GM19395 (cell line): ENCODE measurements at regions not wholly inside any gene's neighbourhood (a gene's known extent, or its start where the extent isn't known, plus 50 kb on each side); places are given as distances from the start of the nearest gene placed in this dataset.

Source experiments
- ATAC-seq: cut with Tn5 transposase; IDR thresholded peaks from one replicate; pipeline ENCODE4 v1.9.1; 2021; ENCODE audit warnings: mild to moderate bottlenecking, moderate library complexity; ENCODE audit not compliant: unreplicated experiment

GRCh38 chr18:37956020-37956419 is 390.4 kb upstream of the CELF4 start:
- ATAC-seq, result no peak

GRCh38 chr18:37955201-37955600 is 389.6 kb upstream of the CELF4 start:
- ATAC-seq, result no peak

DNA sequence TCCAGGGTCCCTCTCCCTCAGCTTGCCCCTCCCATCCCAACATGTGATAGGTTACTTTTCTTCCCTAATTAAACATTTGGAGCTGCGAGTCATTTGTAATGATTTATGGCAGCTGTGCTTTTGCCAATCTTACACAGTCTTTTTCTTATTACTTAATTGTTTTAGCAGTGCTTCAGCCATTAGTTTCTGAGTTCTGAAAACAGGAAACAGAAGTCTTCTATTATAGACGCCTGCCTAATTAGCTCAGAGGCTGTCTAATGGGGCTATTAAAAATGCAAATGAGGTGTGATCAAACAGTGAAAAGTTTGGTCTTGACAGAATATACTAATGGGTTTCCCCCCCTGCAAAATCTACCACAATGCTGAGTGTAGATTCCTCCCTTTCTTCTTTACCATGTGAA is 388.3 kb upstream of the CELF4 start:
- no peak for ATAC-seq

DNA sequence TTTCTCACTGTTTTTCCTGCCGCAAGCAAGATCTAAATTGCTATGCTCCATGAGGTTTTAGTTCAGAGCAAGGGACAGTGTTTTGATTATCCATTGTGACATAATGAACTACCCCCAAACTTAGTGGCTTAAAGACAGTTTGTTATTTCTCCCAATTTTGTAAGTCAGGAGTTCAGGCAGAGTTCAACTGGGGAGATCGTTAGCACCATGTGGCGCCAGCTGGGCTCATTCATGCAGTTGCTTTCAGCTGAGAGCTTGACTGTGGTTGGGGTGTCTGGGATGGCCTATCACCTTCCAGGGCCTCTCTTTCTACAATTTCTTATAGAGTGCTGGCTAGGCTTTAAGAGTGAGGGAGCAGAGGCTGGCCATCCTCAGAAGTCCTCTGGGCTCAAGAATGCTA is 382.9 kb upstream of the CELF4 start:
- ATAC-seq, result no peak

DNA sequence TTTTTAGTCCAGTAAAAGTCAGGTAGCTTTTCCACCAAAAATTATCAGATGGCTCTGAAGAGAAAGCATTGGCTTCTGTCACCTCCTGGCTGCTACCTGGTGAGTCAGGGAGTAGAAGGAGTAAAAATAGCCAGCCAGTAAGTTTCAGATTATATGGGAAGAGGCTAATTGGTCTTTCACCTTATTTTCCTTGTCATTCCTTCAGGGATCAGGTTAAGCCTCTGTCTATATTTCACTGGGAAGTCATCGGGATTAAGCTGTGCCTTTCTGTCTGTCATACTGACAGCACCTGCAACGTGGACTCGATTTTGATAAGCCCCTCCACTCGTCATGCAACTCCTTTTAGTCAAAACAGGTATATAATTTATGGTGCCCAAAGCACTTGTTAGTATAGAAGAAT is 380.7 kb upstream of the CELF4 start:
- no peak for ATAC-seq

- no peak for ATAC-seq
Observed at GRCh38 chr18:37944700-37945270, 379.2 kb upstream of the CELF4 start.

- ATAC-seq, result no peak
Observed at GRCh38 chr18:37937287-37937686, 371.7 kb upstream of the CELF4 start.

DNA sequence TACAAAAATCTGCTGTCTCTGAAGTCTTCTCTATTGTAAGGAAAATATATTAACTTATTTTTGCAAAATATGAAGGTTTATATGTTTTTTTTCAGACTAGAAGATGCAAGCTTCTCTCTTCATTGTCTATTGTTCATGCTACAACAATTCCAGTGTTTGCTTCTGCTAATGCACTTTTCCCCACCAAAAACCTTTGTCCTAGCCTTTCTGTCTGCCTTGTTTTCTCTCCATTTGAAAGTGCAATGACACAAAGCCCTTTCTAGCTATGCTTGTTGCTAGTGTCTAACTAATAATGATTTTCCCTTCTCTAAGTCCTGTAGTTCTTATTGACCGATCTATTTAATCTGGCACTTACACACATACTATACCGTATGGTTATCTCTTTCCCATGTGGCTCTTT is 369.5 kb upstream of the CELF4 start:
- ATAC-seq, result no peak

- ATAC-seq, result no peak
Observed at GRCh38 chr18:37930640-37931039, 365.0 kb upstream of the CELF4 start.

DNA sequence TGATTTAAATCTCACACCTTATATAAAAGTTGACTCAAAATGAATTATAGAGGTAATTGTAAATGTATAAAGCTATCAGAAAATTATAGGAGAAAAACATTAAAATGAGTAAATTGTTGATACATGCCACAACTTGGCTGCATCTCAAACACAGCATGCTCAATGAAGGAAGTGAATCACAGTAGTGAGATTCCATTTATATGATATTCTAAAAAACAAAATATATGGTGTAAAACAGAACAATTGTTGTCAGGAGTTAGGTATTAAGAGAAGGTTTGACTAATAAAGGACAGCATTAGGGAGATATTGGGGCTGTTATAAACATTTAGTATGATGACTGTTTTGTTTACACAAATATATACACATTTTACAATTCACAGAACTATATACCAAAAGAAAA is 356.6 kb upstream of the CELF4 start:
- ATAC-seq, result no peak

DNA sequence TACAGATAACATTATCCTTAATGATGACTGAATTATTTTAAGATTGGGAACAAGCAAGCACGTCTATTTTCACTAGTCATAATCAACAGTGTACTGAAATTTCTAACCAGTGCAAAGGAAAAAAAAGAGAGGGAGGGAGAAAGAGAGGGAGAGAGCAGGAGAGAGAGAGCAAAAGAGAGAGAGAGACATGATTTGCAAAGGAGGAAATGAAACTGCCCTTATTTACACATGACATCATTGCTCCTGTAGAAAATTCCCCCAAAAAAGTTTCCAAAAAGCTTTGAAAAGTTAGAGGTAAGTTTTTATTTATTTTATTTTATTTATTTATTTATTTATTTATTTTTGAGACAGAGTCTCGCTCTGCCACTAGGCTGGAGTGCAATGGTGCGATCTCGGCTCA is 355.3 kb upstream of the CELF4 start:
- ATAC-seq, result no peak

DNA sequence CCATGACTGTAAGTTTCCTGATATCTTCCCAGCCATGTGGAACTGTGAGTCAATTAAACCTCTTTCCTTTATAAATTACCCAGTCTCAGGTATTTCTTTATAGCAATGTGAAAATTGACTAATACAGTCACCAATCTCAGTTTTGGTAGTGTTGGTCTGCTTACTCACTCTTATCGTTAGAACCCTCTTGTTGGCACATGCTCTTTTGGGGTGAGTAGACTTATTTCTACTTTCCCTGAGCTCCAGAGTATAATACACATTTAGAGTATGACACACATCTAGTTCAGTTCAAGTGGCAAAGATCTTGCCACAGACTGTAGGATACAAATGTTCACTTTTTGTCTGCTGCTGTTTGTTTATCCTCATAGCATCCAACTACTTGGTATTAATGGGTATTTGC is 347.5 kb upstream of the CELF4 start:
- no peak for ATAC-seq

DNA sequence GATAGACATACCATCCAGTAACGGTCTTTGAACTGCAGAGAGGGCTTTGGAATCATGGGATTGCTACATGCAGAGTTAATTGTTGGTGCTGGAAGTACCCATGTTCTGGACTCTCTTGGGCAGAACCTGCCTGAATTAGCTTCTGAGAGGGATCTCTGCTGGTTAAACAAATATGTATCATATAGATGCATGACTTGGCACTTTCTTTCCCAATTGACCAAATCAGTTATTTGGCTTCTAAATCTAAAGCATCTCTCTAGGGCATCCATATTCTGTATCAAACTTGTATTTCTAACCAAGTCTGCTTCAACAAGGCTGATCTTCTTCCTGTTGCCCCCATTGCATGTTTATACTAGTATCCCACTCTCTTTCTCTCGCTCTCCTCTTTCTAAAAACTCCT is 336.7 kb upstream of the CELF4 start:
- no peak for ATAC-seq

GRCh38 chr18:37900326-37900725 is 334.7 kb upstream of the CELF4 start:
- ATAC-seq, result no peak

DNA sequence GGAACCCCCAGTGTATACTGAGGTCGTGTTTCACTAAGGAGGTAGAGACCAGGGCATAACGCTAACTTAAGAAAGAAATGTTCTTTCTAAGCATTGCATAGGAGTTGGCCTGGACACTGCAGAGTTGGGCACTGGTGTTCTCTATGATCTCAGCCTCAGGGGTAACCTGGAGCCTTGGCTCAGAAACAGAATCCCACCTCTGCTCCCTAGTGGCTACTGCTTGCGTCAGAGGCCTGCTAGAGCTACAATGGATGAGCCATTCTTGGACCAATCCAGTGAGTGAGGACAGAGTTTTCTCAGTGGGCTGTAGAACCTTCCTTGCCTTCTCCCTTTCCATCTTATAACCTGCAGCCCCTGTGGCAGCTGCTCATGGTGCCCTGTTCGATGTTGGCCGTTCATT is 324.4 kb upstream of the CELF4 start:
- ATAC-seq, result no peak

- ATAC-seq, result no peak
Observed at GRCh38 chr18:37874721-37875120, 309.1 kb upstream of the CELF4 start.

DNA sequence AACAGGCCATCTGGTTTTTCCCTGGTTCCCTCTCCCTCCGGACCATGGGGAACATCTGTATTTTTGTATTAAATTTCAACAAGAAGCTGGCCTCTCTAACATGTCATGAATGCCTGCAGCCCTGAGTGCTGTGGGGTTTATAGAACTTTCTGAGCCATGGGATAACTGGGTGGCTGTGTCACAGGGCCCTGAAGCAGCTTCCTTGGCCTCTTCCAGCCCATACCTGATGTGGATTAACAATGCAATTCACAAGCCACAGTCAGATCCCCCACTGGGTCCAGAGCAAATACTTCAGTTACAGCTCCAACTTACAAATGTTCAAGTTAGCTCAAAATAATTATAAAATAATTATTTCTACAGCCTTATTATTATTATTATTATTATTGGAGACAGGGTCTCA is 307.8 kb upstream of the CELF4 start:
- ATAC-seq, result no peak

DNA sequence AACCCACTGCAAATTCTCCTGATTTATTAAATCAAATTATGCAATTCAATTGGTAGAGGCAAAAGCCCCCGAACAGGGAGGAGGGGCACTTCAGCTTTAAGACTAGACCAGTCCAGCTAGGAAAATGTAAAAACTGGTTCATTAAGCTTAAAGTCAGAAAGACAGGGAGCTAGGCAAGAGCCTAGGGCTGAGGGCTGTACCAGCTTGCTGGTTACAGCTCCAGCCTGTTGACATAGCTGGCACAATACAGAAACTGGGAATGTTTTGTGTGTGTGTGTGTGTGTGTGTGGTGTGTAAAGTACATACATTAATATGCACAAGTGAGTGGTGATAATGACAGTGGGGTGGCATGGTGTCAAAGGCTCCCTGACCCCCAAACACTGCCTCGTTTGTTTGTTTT is 307.0 kb upstream of the CELF4 start:
- no peak for ATAC-seq

GRCh38 chr18:37871561-37871960 is 306.0 kb upstream of the CELF4 start:
- ATAC-seq, result no peak

DNA sequence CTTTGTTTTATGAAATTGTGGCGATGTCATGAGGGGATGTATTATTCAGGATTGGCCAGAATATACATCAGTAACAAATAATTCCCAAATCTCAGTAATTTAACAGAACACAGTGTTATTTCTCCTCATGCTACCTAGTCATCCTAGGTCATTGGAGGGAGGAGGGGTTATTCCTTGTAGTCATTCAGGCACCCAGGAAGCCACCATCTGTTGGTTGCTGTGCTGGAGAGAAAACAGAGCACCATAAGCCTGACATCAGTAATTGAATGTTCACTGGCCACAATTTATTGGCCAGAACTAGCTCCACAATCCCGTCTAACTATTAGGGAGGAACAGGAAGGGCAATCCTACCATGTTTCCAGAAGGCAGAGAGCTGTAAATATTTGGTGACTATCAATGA is 303.5 kb upstream of the CELF4 start:
- ATAC-seq, result no peak

GRCh38 chr18:37864122-37864521 is 298.5 kb upstream of the CELF4 start:
- no peak for ATAC-seq

GRCh38 chr18:37861981-37862380 is 296.4 kb upstream of the CELF4 start:
- no peak for ATAC-seq

DNA sequence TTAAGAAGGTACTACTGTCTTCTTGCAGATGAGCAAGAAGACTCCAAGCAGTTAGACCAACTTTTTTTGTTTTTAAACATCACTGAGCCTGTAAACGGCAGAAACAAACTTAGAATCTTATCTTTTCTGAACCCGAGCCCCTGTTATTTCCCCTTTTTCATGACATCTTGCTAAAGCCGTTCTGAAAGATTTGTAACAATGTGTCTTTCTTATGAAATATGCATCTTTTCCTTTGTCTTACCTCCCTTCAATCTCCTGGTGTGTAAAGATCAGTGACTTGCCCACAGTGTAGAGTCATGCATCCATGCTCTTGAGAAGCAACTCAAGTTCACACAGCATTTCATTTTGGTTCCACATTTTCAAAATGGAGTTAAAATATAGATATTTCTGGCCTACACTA is 288.8 kb upstream of the CELF4 start:
- no peak for ATAC-seq

DNA sequence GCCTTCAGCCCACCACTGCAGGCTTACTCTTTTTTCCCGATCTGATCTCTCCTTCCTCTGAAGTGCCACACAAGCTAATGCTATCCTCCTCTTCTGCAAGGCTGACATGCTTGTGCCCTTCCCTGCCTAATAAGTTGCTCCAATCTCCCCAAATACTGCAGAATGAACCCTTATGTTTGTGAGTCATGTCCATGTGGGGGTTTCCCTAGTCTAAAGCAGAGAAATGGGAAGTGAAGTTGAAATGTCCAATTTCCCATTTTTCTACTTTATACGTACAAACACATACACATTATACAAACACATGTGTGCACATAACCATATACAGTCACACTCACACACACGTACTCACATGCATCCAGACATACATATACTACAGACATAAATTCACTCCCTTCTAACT is 288.1 kb upstream of the CELF4 start:
- no peak for ATAC-seq
